ENCODE measurements at regions not wholly inside any gene's neighbourhood (a gene's known extent, or its start where the extent isn't known, plus 50 kb on each side); places are given as distances from the start of the nearest gene placed in this dataset.

DNA sequence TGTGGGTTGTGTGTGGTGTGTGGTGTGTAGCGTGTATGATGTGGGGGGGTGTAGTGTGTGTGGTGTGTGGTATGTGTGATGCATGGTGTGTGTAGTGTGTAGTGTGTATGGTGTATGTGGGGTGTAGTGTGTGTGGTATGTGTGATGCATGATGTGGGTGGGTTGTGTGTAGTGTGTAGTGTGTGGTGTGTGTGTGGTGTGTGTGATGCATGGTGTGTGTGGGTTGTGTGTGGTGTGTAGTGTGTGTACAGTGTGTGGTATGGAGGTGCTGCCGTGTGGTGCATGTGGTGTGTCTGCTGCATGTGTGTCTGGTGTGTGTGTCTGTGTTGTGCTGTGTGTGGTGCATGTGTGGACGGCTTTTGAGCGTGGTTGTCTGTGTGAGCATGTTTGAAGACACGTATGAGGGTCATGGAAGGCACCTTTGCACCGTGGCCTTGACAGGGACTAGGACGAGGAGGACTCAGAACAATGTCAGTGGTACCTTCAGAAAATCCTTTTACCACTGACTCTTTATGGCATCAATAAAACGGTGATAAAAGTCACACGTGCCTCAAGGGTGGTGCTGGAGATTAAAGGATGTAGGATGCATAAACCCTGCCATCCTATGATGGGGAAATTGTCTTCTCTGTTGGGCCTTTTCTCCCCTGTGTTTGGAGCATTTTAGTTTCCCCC is 328.7 kb upstream of the B3GAT1 start (continued):
- TF ChIP-seq, protein P1, sequence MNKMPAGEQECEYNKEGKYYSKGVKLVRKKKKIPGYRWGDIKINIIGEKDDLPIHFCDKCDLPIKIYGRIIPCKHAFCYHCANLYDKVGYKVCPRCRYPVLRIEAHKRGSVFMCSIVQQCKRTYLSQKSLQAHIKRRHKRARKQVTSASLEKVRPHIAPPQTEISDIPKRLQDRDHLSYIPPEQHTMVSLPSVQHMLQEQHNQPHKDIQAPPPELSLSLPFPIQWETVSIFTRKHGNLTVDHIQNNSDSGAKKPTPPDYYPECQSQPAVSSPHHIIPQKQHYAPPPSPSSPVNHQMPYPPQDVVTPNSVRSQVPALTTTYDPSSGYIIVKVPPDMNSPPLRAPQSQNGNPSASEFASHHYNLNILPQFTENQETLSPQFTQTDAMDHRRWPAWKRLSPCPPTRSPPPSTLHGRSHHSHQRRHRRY (tag by site-specific recombination; IDR thresholded peaks at IDR 0.05), result no peak
- no peak for TF ChIP-seq ZNF175 (tag by site-specific recombination; IDR thresholded peaks at IDR 0.05)

DNA sequence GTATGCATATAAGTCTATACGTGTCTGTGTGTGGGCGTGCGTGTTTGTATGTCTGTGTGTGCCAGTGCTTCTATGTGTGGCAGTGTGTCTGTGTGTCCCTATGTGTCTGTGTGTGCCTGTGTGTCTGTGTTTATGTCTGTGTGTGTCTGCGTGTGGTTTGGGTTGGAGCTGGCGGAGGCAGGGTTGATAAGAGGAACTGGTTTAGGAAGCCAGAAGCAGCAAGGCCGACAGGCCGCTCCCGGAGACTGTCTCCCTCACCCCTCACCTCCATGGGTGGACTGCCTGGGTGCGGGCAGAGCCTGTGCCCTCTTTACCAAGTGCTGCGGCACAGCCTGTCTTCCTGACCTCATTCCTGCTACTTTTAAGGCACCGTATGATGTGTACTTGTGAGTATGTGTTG is 327.1 kb upstream of the B3GAT1 start:
- H3K4me3 ChIP-seq (ENCODE audit: low read depth, low read length), result no peak overlapping the region
- no peaks in the 10 kb centered on the region for H3K36me3 ChIP-seq (ENCODE audit: control insufficient read depth in 2 of 2, insufficient read depth in 1 of 2, low read length in 2 of 2)
- CTCF ChIA-PET, result no interaction called here
- peaks cover 7% of the 10 kb centered on the region; the same call in 1 of the 2 replicates for H3K4me1 ChIP-seq (ENCODE audit: control insufficient read depth, insufficient read depth, low read length)
- no peak overlapping the region for H3K27ac ChIP-seq (ENCODE audit: extremely low read depth, low read depth, low read length)
- H3K9me3 ChIP-seq (ENCODE audit: control insufficient read depth, insufficient read depth, low read depth, low read length), result no peaks in the 10 kb centered on the region
- POLR2A ChIA-PET, result no interaction called here
- TF ChIP-seq ZNF837 (tag by site-specific recombination; IDR thresholded peaks at IDR 0.05) (no peak), ZNF223 (tag by site-specific recombination; IDR thresholded peaks at IDR 0.05) (peak; percentile 52; the same call in 1 of the 2 replicates)

DNA sequence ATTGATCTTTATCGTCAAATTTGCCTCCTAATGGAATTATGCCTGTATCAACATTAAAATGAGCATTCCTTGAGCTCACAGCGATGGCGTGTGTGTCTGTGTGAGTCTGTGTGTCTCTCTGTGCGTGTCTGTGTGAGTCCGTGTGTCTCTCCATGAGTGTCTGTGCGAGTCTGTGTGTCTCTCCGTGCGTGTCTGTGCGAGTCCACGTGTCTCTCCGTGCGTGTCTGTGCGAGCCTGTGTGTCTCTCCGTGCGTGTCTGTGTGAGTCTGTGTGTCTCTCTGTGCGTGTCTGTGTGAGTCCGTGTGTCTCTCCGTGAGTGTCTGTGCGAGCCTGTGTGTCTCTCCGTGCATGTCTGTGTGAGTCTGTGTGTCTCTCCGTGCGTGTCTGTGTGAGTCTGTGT is 326.5 kb upstream of the B3GAT1 start:
- H3K4me1 ChIP-seq (ENCODE audit: control insufficient read depth, insufficient read depth, low read length), result peaks cover 7% of the 10 kb centered on the region; the same call in 1 of the 2 replicates
- CTCF ChIA-PET, result no interaction called here
- no peaks in the 10 kb centered on the region for H3K9me3 ChIP-seq (ENCODE audit: control insufficient read depth, insufficient read depth, low read depth, low read length)
- H3K4me3 ChIP-seq (ENCODE audit: low read depth, low read length), result no peak overlapping the region
- TF ChIP-seq, protein P2, sequence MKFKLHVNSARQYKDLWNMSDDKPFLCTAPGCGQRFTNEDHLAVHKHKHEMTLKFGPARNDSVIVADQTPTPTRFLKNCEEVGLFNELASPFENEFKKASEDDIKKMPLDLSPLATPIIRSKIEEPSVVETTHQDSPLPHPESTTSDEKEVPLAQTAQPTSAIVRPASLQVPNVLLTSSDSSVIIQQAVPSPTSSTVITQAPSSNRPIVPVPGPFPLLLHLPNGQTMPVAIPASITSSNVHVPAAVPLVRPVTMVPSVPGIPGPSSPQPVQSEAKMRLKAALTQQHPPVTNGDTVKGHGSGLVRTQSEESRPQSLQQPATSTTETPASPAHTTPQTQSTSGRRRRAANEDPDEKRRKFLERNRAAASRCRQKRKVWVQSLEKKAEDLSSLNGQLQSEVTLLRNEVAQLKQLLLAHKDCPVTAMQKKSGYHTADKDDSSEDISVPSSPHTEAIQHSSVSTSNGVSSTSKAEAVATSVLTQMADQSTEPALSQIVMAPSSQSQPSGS (tag by site-specific recombination; IDR thresholded peaks at IDR 0.05; ENCODE audit: low read depth), result no peak
- TF ChIP-seq SETDB1 (IDR thresholded peaks at IDR 0.05; ENCODE audit: insufficient read length, low read length) (no peak), ZIC2 (tag by site-specific recombination; IDR thresholded peaks at IDR 0.05) (no peak), ZNF133 (tag by site-specific recombination; IDR thresholded peaks at IDR 0.05) (no peak), ZBTB20 (tag by site-specific recombination; IDR thresholded peaks at IDR 0.05) (no peak), HOXC10 (CRISPR knock-in tag; IDR thresholded peaks at IDR 0.05) (no peak), ZNF792 (tag by site-specific recombination; IDR thresholded peaks at IDR 0.05) (no peak), ZNF585B (tag by site-specific recombination; IDR thresholded peaks at IDR 0.05) (no peak), ZNF366 (tag by site-specific recombination; conservative IDR thresholded peaks at IDR 0.05) (no peak)
- no peak overlapping the region for H3K27ac ChIP-seq (ENCODE audit: extremely low read depth, low read depth, low read length)
- POLR2A ChIA-PET, result no interaction called here
- H3K36me3 ChIP-seq (ENCODE audit: control insufficient read depth in 2 of 2, insufficient read depth in 1 of 2, low read length in 2 of 2), result no peaks in the 10 kb centered on the region

DNA sequence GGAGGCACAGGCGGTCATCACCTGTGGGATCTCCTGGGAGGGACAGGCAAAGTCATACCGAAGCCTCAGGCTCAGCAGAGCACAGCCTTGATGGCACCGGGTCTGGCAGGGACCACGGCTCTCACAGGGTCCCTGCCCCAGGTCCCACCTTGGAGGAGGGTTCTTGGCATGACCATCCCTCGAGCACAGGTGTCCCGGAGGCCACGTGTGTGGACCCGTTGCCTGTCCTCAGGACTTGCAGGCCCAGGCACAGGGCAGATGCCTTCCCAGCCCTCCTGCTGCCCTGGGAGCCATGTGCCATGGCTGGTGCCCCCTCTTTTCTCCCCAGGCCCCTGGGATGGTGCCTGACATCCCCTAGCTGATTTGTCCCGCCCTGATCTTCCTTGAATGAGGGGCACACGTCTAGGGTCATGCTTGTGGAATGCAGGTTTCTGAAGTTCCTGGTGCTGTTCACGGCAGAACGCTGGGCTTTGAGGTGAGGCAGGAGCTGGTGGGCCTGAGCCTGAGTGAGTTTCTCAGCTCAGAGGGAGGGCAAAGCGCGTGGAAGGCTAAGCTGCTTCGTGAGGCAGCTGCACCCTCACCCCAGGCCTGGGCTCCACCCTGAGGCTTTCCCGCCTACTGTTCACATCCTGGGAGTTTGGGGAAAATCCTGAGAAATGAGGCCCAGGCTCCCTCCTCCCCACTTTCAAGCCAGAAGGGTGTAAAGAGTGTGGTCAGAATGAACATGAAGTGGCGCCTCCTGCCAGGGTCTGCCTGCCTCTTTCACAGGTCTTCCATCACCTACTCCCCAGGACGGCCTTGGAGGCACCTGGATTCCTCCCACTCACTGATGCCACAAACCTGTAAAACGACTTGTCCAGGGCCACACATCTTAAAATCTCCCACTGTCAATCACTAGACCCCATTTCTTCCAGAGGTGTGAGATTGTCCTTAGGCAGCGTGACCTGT is 325.8 kb upstream of the B3GAT1 start:
- TF ChIP-seq ZNF37A (tag by site-specific recombination; IDR thresholded peaks at IDR 0.05), result no peak
- TF ChIP-seq ZNF214 (tag by site-specific recombination; IDR thresholded peaks at IDR 0.05; ENCODE audit: borderline replicate concordance), result no peak
- no peak for TF ChIP-seq ZIC2 (tag by site-specific recombination; IDR thresholded peaks at IDR 0.05)
- TF ChIP-seq ZNF707 (tag by site-specific recombination; IDR thresholded peaks at IDR 0.05), result no peak
- TF ChIP-seq, protein P3, sequence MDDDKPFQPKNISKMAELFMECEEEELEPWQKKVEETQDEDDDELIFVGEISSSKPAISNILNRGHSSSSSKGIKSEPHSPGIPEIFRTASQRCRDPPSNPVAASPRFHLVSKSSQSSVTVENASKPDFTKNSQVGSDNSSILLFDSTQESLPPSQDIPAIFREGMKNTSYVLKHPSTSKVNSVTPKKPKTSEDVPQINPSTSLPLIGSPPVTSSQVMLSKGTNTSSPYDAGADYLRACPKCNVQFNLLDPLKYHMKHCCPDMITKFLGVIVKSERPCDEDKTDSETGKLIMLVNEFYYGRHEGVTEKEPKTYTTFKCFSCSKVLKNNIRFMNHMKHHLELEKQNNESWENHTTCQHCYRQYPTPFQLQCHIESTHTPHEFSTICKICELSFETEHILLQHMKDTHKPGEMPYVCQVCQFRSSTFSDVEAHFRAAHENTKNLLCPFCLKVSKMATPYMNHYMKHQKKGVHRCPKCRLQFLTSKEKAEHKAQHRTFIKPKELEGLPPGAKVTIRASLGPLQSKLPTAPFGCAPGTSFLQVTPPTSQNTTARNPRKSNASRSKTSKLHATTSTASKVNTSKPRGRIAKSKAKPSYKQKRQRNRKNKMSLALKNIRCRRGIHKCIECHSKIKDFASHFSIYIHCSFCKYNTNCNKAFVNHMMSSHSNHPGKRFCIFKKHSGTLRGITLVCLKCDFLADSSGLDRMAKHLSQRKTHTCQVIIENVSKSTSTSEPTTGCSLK (tag by site-specific recombination; IDR thresholded peaks at IDR 0.05), result no peak
- TF ChIP-seq ZNF138 (tag by site-specific recombination; IDR thresholded peaks at IDR 0.05; ENCODE audit: borderline replicate concordance), result no peak
- TF ChIP-seq ZNF184 (tag by site-specific recombination; IDR thresholded peaks at IDR 0.05), result no peak
- no peak for TF ChIP-seq ZNF211 (tag by site-specific recombination; IDR thresholded peaks at IDR 0.05; ENCODE audit: low read depth)
- no peak for TF ChIP-seq REPIN1 (tag by site-specific recombination; IDR thresholded peaks at IDR 0.05; ENCODE audit: low read depth)
- no peak for TF ChIP-seq GFI1B (tag by site-specific recombination; IDR thresholded peaks at IDR 0.05)
- TF ChIP-seq ZNF169 (tag by site-specific recombination; IDR thresholded peaks at IDR 0.05), result no peak
- TF ChIP-seq ZNF830 (tag by site-specific recombination; IDR thresholded peaks at IDR 0.05; ENCODE audit: low read depth), result no peak
- no peak for TF ChIP-seq ZFHX2 (tag by site-specific recombination; conservative IDR thresholded peaks at IDR 0.05)
- Histone ChIP-seq H3K9me3 (ENCODE audit: control insufficient read depth, insufficient read depth, low read depth, low read length) (no peaks in the 10 kb centered on the region), H3K27ac (ENCODE audit: extremely low read depth, low read depth, low read length) (no peak overlapping the region), H3K4me1 (ENCODE audit: control insufficient read depth, insufficient read depth, low read length) (peaks cover 7% of the 10 kb centered on the region; the same call in 1 of the 2 replicates), H3K4me3 (ENCODE audit: low read depth, low read length) (no peak overlapping the region), H3K36me3 (ENCODE audit: control insufficient read depth in 2 of 2, insufficient read depth in 1 of 2, low read length in 2 of 2) (no peaks in the 10 kb centered on the region)
- ChIA-PET CTCF (no interaction called here), POLR2A (no interaction called here)

All from HEK293 (cell line).